Activated CD4-positive, alpha-beta T cell treated with anti-CD3 and anti-CD28 coated beads, Interleukin-2, amount 50 U/mL, for 1 hour (primary cell): ENCODE measurements at regions not wholly inside any gene's neighbourhood (a gene's known extent, or its start where the extent isn't known, plus 50 kb on each side); places are given as distances from the start of the nearest gene placed in this dataset.
"Not testable (repeated sequence)": the region's sequence is repeated elsewhere in the genome, so short reads cannot be mapped to it uniquely, and the experiment has no call there.

Experiments
- DNase-seq: peaks from one replicate; pipeline ENCODE4 v3.0.0-alpha.2; 2020

- no peak for DNase-seq
These were observed 390.9 kb upstream of the SGCG start for GRCh38 chr13:22789916-22790315.

GRCh38 chr13:22793598-22794134, 387.1 kb upstream of the SGCG start:
- no peak for DNase-seq

- DNase-seq, result no peak
These were observed 380.0 kb upstream of the SGCG start for GRCh38 chr13:22800526-22801401.

GRCh38 chr13:22801402-22802003, 379.3 kb upstream of the SGCG start:
- no peak for DNase-seq

- no peak for DNase-seq
These were observed 368.0 kb upstream of the SGCG start for GRCh38 chr13:22812793-22813192.

GRCh38 chr13:22813531-22814377, 367.0 kb upstream of the SGCG start:
- DNase-seq, result not testable (repeated sequence)

GRCh38 chr13:22814433-22814832, 366.3 kb upstream of the SGCG start:
- DNase-seq, result not testable (repeated sequence)

GRCh38 chr13:22821589-22821988, 359.2 kb upstream of the SGCG start:
- no peak for DNase-seq

- no peak for DNase-seq
These were observed 355.6 kb upstream of the SGCG start for GRCh38 chr13:22825186-22825585.

GRCh38 chr13:22828081-22828480, 352.7 kb upstream of the SGCG start:
- no peak for DNase-seq

- DNase-seq, result no peak
These were observed 344.3 kb upstream of the SGCG start for GRCh38 chr13:22836475-22836874.

- no peak for DNase-seq
These were observed 342.7 kb upstream of the SGCG start for GRCh38 chr13:22837980-22838647.

GRCh38 chr13:22839603-22840530, 340.9 kb upstream of the SGCG start:
- no peak for DNase-seq

- no peak for DNase-seq
These were observed 334.2 kb upstream of the SGCG start for GRCh38 chr13:22846551-22846950.

GRCh38 chr13:22848539-22849052, 332.2 kb upstream of the SGCG start:
- DNase-seq, result no peak

- no peak for DNase-seq
These were observed 324.9 kb upstream of the SGCG start for GRCh38 chr13:22855926-22856325.

GRCh38 chr13:22858980-22859379, 321.8 kb upstream of the SGCG start:
- not testable (repeated sequence) for DNase-seq

GRCh38 chr13:22859411-22859810, 321.4 kb upstream of the SGCG start:
- not testable (repeated sequence) for DNase-seq

GRCh38 chr13:22861958-22862466, 318.8 kb upstream of the SGCG start:
- no peak for DNase-seq

GRCh38 chr13:22862478-22862877, 318.3 kb upstream of the SGCG start:
- no peak for DNase-seq

GRCh38 chr13:22866221-22866620, 314.6 kb upstream of the SGCG start:
- DNase-seq, result no peak
